Body of pancreas (tissue), 4 donors: ENCODE measurements at regions not wholly inside any gene's neighbourhood (a gene's known extent, or its start where the extent isn't known, plus 50 kb on each side); places are given as distances from the start of the nearest gene placed in this dataset.

ENCODE experiments used
- CTCF ChIP-seq, 7 experiments: fragments of 450-650 bp in 4 of 7; fragments of 200-600 bp in 3 of 7; sonication (generic) in 3 of 7; IDR thresholded peaks; one replicate each; pipeline ENCODE4 v1.5.1; 2016 to 2019; ENCODE audit warnings: antibody characterized with exemption in 7 of 7
- POLR2A ChIP-seq, 3 donors: fragments of 450-650 bp; IDR thresholded peaks; one replicate each; pipeline ENCODE4 v1.6.1; 2016; ENCODE audit warnings: antibody characterized with exemption in 3 of 3, mild to moderate bottlenecking in 2 of 3

- TF ChIP-seq CTCF (IDR thresholded peaks at IDR 0.05) = no peak
- no peak for TF ChIP-seq POLR2A (IDR thresholded peaks at IDR 0.05)
Measured at GRCh38 chr13:72622546-72622945, 104.9 kb downstream of the MZT1 start.
